Peyer's patch (tissue), 4 donors: ENCODE measurements at regions not wholly inside any gene's neighbourhood (a gene's known extent, or its start where the extent isn't known, plus 50 kb on each side); places are given as distances from the start of the nearest gene placed in this dataset.
"Not testable (repeated sequence)": the region's sequence is repeated elsewhere in the genome, so short reads cannot be mapped to it uniquely, and the experiment has no call there.

Experiments
- DNase-seq, 3 donors: peaks; one replicate each; pipeline ENCODE4 v3.0.0-alpha.2; 2017 to 2019
- H3K27ac ChIP-seq, 4 donors: fragments of 200-600 bp; sonication (generic); one replicate each; pipeline ENCODE4 v1.5.1; 2016 to 2019
- H3K27me3 ChIP-seq, 2 donors: fragments of 200-600 bp; sonication (generic); one replicate each; pipeline ENCODE4 v1.5.1; 2019
- H3K36me3 ChIP-seq, 3 donors: fragments of 200-600 bp; sonication (generic); one replicate each; pipeline ENCODE4 v1.5.1; 2016 to 2019
- H3K4me1 ChIP-seq, 4 donors: fragments of 200-600 bp; sonication (generic); one replicate each; pipeline ENCODE4 v1.5.1; 2016 to 2019
- H3K4me3 ChIP-seq, 4 donors: fragments of 200-600 bp; sonication (generic); 1 replicate in 3 of 4; 2 replicates in 1 of 4; pipeline ENCODE4 v1.5.1; 2016 to 2019; ENCODE audit warnings: mild to moderate bottlenecking in 1 of 4
- H3K9me3 ChIP-seq, 4 donors: fragments of 200-600 bp; sonication (generic); one replicate each; pipeline ENCODE4 v1.5.1; 2016 to 2019; ENCODE audit warnings: mild to moderate bottlenecking in 1 of 4
- CTCF ChIP-seq, 6 experiments: fragments of 450-650 bp in 4 of 6; fragments of 200-600 bp in 2 of 6; sonication (generic) in 1 of 6; IDR thresholded peaks; one replicate each; pipeline ENCODE4 v1.5.1; 2017 to 2019; ENCODE audit warnings: antibody characterized with exemption in 6 of 6, mild to moderate bottlenecking in 3 of 6, moderate library complexity in 1 of 6
- POLR2A ChIP-seq, 2 donors: fragments of 450-650 bp; IDR thresholded peaks; one replicate each; pipeline ENCODE4 v1.5.1; 2017; ENCODE audit warnings: antibody characterized with exemption in 2 of 2, mild to moderate bottlenecking in 2 of 2, moderate library complexity in 2 of 2

GRCh38 chr13:107600971-107601370, 614.4 kb downstream of the LIG4 start:
- no peak for DNase-seq
- Histone ChIP-seq H3K9me3 (no peaks in the 10 kb centered on the region), H3K4me1 (no peaks in the 10 kb centered on the region), H3K27me3 (no peaks in the 10 kb centered on the region), H3K36me3 (no peaks in the 10 kb centered on the region), H3K27ac (no peak overlapping the region), H3K4me3 (no peak overlapping the region)
- TF ChIP-seq CTCF (IDR thresholded peaks at IDR 0.05) (no peak), POLR2A (IDR thresholded peaks at IDR 0.05) (no peak)

- not testable (repeated sequence) for H3K4me1 ChIP-seq, H3K36me3 ChIP-seq, H3K27ac ChIP-seq, H3K27me3 ChIP-seq, H3K9me3 ChIP-seq, H3K4me3 ChIP-seq, DNase-seq
Measured at GRCh38 chr13:107596306-107596705, 619.0 kb downstream of the LIG4 start.

- H3K27ac ChIP-seq, result no peak overlapping the region
- H3K27me3 ChIP-seq, result no peaks in the 10 kb centered on the region
- H3K4me3 ChIP-seq, result no peak overlapping the region
- TF ChIP-seq CTCF (IDR thresholded peaks at IDR 0.05) (no peak), POLR2A (IDR thresholded peaks at IDR 0.05) (no peak)
- H3K9me3 ChIP-seq, result no peaks in the 10 kb centered on the region
- no peaks in the 10 kb centered on the region for H3K36me3 ChIP-seq
- DNase-seq, result no peak
- no peaks in the 10 kb centered on the region for H3K4me1 ChIP-seq
Measured at GRCh38 chr13:107590556-107590955, 624.8 kb downstream of the LIG4 start.

GRCh38 chr13:107587681-107588080, 627.7 kb downstream of the LIG4 start:
- Histone ChIP-seq H3K27ac (no peak overlapping the region), H3K27me3 (no peaks in the 10 kb centered on the region), H3K4me3 (no peak overlapping the region), H3K9me3 (no peaks in the 10 kb centered on the region), H3K4me1 (no peaks in the 10 kb centered on the region), H3K36me3 (no peaks in the 10 kb centered on the region)
- TF ChIP-seq CTCF (IDR thresholded peaks at IDR 0.05), result no peak
- TF ChIP-seq POLR2A (IDR thresholded peaks at IDR 0.05), result no peak
- DNase-seq, result no peak

- H3K9me3 ChIP-seq, result no peaks in the 10 kb centered on the region
- DNase-seq, result no peak
- no peaks in the 10 kb centered on the region for H3K27me3 ChIP-seq
- H3K4me1 ChIP-seq, result no peaks in the 10 kb centered on the region
- TF ChIP-seq CTCF (IDR thresholded peaks at IDR 0.05), result no peak
- TF ChIP-seq POLR2A (IDR thresholded peaks at IDR 0.05), result no peak
- H3K27ac ChIP-seq, result no peak overlapping the region
- no peak overlapping the region for H3K4me3 ChIP-seq
- no peaks in the 10 kb centered on the region for H3K36me3 ChIP-seq
Measured at GRCh38 chr13:107586216-107586615, 629.1 kb downstream of the LIG4 start.

GRCh38 chr13:107585469-107586180, 629.7 kb downstream of the LIG4 start:
- no peak for TF ChIP-seq POLR2A (IDR thresholded peaks at IDR 0.05)
- no peak for TF ChIP-seq CTCF (IDR thresholded peaks at IDR 0.05)
- H3K36me3 ChIP-seq, result no peaks in the 10 kb centered on the region

More at GRCh38 chr13:107585469-107586180, 629.7 kb downstream of the LIG4 start:
- Histone ChIP-seq H3K9me3 (no peaks in the 10 kb centered on the region), H3K27me3 (no peaks in the 10 kb centered on the region), H3K4me3 (no peak overlapping the region), H3K4me1 (no peaks in the 10 kb centered on the region), H3K27ac (no peak overlapping the region)
- DNase-seq, result no peak
